CD4-positive, alpha-beta T cell (primary cell): ENCODE measurements at regions not wholly inside any gene's neighbourhood (a gene's known extent, or its start where the extent isn't known, plus 50 kb on each side); places are given as distances from the start of the nearest gene placed in this dataset.
A peak's percentile ranks its signal among the peaks of the same experiment; 100 is the strongest.

Source experiments
- ATAC-seq: fragments of 200-7000 bp; cut with Tn5 transposase; one replicate; pipeline ENCODE4 v1.10.0; 2022; ENCODE audit warnings: mild to moderate bottlenecking; ENCODE audit not compliant: poor library complexity
- CTCF ChIA-PET: fragments of 350-600 bp; sonication (Branson Sonifier 250); formaldehyde crosslinking; loops from one replicate; lab custom pipeline; 2021; ENCODE audit warnings: antibody characterized with exemption, inconsistent platforms; lab: Charles Lee
- POLR2A ChIA-PET: fragments of 350-600 bp; sonication (Branson Sonifier 250); formaldehyde crosslinking; loops from one replicate; lab custom pipeline; 2021; ENCODE audit warnings: antibody characterized with exemption, inconsistent platforms; lab: Charles Lee
- DNase-seq, 14 experiments: peaks; one replicate each; pipeline ENCODE4 v3.0.0-alpha.2; 2013 to 2020; ENCODE audit warnings: mixed read lengths in 2 of 14
- H3K27ac ChIP-seq, 2 donors: one replicate each; pipeline versions ENCODE4 v1.5.1 to v1.7.0; 2013; ENCODE audit warnings: low read length in 2 of 2, low read depth in 1 of 2, mild to moderate bottlenecking in 1 of 2
- H3K27me3 ChIP-seq, 2 experiments: 1 replicate in 1 of 2; 2 replicates in 1 of 2; pipeline versions ENCODE4 v1.6.1 to v1.7.0; 2013; ENCODE audit warnings: low read length in 2 of 2, control low read depth in 1 of 2, mild to moderate bottlenecking in 1 of 2, moderate library complexity in 1 of 2; ENCODE audit not compliant: insufficient read depth in 2 of 2, control insufficient read depth in 1 of 2
- H3K36me3 ChIP-seq: one replicate; pipeline ENCODE4 v1.6.1; 2013; ENCODE audit warnings: low read length, control low read depth; ENCODE audit not compliant: insufficient read depth
- H3K4me1 ChIP-seq: one replicate; pipeline ENCODE4 v1.6.1; 2013; ENCODE audit warnings: low read length, control low read depth; ENCODE audit not compliant: insufficient read depth
- H3K4me3 ChIP-seq: one replicate; pipeline ENCODE4 v1.5.1; 2013; ENCODE audit warnings: mild to moderate bottlenecking, low read length, moderate library complexity
- H3K9me3 ChIP-seq, 2 experiments: 1 replicate in 1 of 2; 2 replicates in 1 of 2; pipeline versions ENCODE4 v1.6.1 to v1.7.0; 2013; ENCODE audit warnings: low read length in 2 of 2, mild to moderate bottlenecking in 2 of 2, control low read depth in 1 of 2, moderate library complexity in 1 of 2; ENCODE audit not compliant: control insufficient read depth in 1 of 2, insufficient read depth in 1 of 2
- H3K27ac Mint-ChIP-seq: one replicate; pipeline ENCODE4 v1.8.0; 2020; ENCODE audit warnings: mixed read lengths
- H3K27me3 Mint-ChIP-seq: one replicate; pipeline ENCODE4 v1.8.0; 2021; ENCODE audit warnings: mixed read lengths
- H3K36me3 Mint-ChIP-seq: one replicate; pipeline ENCODE4 v1.8.0; 2021; ENCODE audit warnings: low read depth, mixed read lengths
- H3K4me1 Mint-ChIP-seq: one replicate; pipeline ENCODE4 v1.8.0; 2021; ENCODE audit warnings: low read depth, mixed read lengths
- H3K4me3 Mint-ChIP-seq: one replicate; pipeline ENCODE4 v1.8.0; 2020; ENCODE audit warnings: mild to moderate bottlenecking, mixed read lengths
- H3K9me3 Mint-ChIP-seq: one replicate; pipeline ENCODE4 v1.8.0; 2020; ENCODE audit warnings: mixed read lengths
- intact Hi-C, 2 experiments: fragments of 100-400 bp; cut with DNase I in 1 of 2; cut with micrococcal nuclease in 1 of 2; formaldehyde crosslinking; loops; one replicate each; pipeline versions ENCODE4 v1.15.1 to v1.9.0; 2023 to 2025; cut with DNase I, micrococcal nuclease
- TF ChIP-seq, protein P1 (sequence below): fragments of 200-600 bp; IDR thresholded peaks from one replicate; pipeline ENCODE4 v1.8.0; 2022; ENCODE audit warnings: antibody characterized with exemption, mild to moderate bottlenecking

DNA sequence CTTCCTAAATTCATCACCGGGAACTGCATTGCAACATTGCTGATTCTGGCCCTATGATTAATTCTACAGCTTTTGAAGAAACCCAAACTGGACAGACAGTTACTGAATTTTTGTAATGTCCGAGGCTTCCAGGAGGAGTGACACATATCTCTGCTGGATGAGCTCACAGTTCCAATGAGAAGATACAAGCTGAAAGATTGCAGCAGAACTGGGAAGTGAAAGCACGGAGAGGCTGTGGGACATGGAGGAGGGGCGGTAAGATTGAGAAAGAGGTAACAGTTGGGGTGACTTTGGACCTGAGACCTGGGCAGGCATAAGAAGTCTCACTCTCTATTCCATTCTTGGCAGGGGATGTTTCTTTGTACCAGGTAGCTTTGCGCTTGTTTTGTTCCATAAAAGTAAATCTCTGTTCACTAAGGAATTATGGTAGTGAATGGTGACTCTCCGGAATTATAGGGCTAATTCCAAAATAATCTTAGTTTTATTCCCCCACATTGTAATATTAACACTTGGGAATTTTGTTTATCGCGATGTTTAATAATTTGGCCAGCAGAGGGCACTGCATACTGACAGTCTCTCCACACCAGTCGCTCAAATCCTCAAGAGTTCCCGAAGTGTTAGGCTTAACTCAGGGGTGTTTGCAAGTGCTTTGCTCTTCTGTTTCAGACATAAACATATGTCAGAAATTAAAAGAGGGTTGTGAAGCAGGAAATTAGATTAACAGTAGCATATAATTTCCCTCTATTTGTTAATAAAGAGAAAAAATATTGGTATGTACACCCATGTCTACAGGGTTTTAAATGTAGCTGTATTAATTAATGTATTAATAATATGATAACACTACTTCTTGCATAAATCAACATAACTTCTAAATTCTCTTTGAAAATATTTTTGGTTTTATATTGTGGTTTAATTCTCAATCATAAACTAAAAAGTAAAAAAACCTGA is 201.4 kb downstream of the SOCS6 start:
- no peaks in the 10 kb centered on the region for H3K4me1 ChIP-seq
- peak in 12 of 14 experiments; percentile 6 to 72 (median 21) for DNase-seq
- H3K4me3 ChIP-seq: no peak overlapping the region
- H3K27me3 Mint-ChIP-seq: peaks cover 4% of the 10 kb centered on the region
- H3K27ac Mint-ChIP-seq: no peak overlapping the region
- TF ChIP-seq, protein P1, sequence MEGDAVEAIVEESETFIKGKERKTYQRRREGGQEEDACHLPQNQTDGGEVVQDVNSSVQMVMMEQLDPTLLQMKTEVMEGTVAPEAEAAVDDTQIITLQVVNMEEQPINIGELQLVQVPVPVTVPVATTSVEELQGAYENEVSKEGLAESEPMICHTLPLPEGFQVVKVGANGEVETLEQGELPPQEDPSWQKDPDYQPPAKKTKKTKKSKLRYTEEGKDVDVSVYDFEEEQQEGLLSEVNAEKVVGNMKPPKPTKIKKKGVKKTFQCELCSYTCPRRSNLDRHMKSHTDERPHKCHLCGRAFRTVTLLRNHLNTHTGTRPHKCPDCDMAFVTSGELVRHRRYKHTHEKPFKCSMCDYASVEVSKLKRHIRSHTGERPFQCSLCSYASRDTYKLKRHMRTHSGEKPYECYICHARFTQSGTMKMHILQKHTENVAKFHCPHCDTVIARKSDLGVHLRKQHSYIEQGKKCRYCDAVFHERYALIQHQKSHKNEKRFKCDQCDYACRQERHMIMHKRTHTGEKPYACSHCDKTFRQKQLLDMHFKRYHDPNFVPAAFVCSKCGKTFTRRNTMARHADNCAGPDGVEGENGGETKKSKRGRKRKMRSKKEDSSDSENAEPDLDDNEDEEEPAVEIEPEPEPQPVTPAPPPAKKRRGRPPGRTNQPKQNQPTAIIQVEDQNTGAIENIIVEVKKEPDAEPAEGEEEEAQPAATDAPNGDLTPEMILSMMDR: peak; percentile 89
- ChIA-PET POLR2A (interaction anchor here (0.6 kb wide), 1 partner anchor 1492 kb away, joined by 3 read pairs; no protein-coding TSS in a partner anchor), CTCF (interaction anchor here (0.7 to 1.7 kb wide), 5 partner anchors 9 to 27 kb away, joined by 3 read pairs; no protein-coding TSS in a partner anchor)
- no peak overlapping the region for H3K27ac ChIP-seq
- intact Hi-C loops: loop anchor here (1.0 to 10.0 kb wide), 6 partner anchors 169 to 1597 kb away; no protein-coding TSS in a partner anchor
- ATAC-seq: peak; percentile 77
- peaks cover 17% of the 10 kb centered on the region for H3K4me1 Mint-ChIP-seq
- no peaks in the 10 kb centered on the region for H3K36me3 Mint-ChIP-seq
- H3K9me3 Mint-ChIP-seq: no peaks in the 10 kb centered on the region
- no peak overlapping the region for H3K4me3 Mint-ChIP-seq
- peaks cover 0 to 1% of the 10 kb centered on the region in 2 experiments for H3K27me3 ChIP-seq
- no peaks in the 10 kb centered on the region for H3K9me3 ChIP-seq
- no peaks in the 10 kb centered on the region for H3K36me3 ChIP-seq

DNA sequence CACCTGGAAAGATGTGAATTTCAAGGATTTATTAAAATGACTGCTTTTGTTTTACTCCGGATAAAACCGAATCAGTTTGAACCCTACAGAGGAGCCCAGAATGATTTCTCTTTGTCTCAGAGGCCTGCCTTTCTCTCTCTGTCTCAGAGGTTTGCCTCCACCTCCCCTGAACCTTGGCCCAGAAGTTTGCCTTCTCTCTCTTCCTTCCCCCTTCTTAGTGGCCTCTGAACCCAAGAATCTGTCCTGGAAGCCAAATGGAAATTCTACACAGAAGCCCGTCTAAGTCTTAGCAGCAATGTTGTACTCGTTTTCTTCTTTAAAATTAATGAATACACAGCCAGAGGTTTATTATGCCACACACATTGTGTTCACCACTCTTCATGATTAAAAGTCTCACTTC is 200.7 kb downstream of the SOCS6 start:
- ChIA-PET POLR2A (no interaction called here), CTCF (interaction anchor here (0.7 to 1.4 kb wide), 2 partner anchors 16 to 19 kb away, joined by 3 read pairs; no protein-coding TSS in a partner anchor)
- Histone ChIP-seq H3K4me3 (no peak overlapping the region), H3K36me3 (no peaks in the 10 kb centered on the region), H3K9me3 (no peaks in the 10 kb centered on the region), H3K27me3 (peaks cover 0 to 3% of the 10 kb centered on the region in 2 experiments), H3K4me1 (no peaks in the 10 kb centered on the region), H3K27ac (no peak overlapping the region)
- H3K9me3 Mint-ChIP-seq: no peaks in the 10 kb centered on the region
- peaks cover 4% of the 10 kb centered on the region for H3K27me3 Mint-ChIP-seq
- H3K4me1 Mint-ChIP-seq: peaks cover 17% of the 10 kb centered on the region
- ATAC-seq: no peak
- TF ChIP-seq, protein P1: no peak
- no peak overlapping the region for H3K27ac Mint-ChIP-seq
- no peak for DNase-seq
- H3K4me3 Mint-ChIP-seq: no peak overlapping the region
- no peaks in the 10 kb centered on the region for H3K36me3 Mint-ChIP-seq
- intact Hi-C loops: loop anchor here in 1 of 2 experiments (5.0 kb wide), 1 partner anchor 1598 kb away; no protein-coding TSS in a partner anchor

DNA sequence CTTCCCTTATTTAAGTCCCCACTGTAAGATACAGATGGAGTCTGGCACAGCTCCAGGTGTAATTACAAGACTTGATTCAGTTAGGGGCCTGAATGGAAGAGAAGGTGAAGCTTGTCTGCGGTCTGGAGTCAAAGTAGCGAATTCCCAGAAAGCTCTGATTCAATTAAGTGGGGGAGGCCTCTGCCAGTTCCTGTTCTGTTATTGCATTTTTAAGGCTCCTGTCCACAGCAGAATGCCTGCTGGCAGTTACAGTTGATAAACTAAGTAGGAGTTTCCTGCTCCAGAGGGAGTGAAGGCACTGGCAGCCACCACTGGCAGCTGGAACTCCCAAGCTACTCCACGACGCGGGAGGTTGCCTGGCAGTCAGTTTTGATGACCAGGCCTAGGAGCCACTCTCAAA is 181.1 kb downstream of the SOCS6 start:
- Histone ChIP-seq H3K4me3 (no peak overlapping the region), H3K27ac (no peak overlapping the region), H3K9me3 (no peaks in the 10 kb centered on the region), H3K4me1 (peaks cover under 1% of the 10 kb centered on the region), H3K27me3 (no peaks in the 10 kb centered on the region), H3K36me3 (no peaks in the 10 kb centered on the region)
- Mint-ChIP-seq H3K27me3 (no peaks in the 10 kb centered on the region), H3K4me1 (no peaks in the 10 kb centered on the region), H3K27ac (no peak overlapping the region), H3K36me3 (no peaks in the 10 kb centered on the region), H3K9me3 (no peaks in the 10 kb centered on the region), H3K4me3 (no peak overlapping the region)
- DNase-seq (no peak), ATAC-seq (no peak)
- ChIA-PET CTCF (no interaction called here), POLR2A (no interaction called here)
- TF ChIP-seq, protein P1: no peak
- intact Hi-C loops: no loop called here
